Parathyroid adenoma (tissue), 2 donors: ENCODE measurements at regions not wholly inside any gene's neighbourhood (a gene's known extent, or its start where the extent isn't known, plus 50 kb on each side); places are given as distances from the start of the nearest gene placed in this dataset.

Experiments used
- H2AFZ ChIP-seq: fragments of 300-600 bp; sonication (generic); one replicate; pipeline ENCODE4 v1.7.0; 2017; ENCODE audit warnings: antibody characterized with exemption, mild to moderate bottlenecking
- H3K27ac ChIP-seq: fragments of 300-600 bp; sonication (generic); one replicate; pipeline ENCODE4 v1.7.0; 2017
- H3K27me3 ChIP-seq: fragments of 300-600 bp; sonication (generic); one replicate; pipeline ENCODE4 v1.7.0; 2017; ENCODE audit warnings: low read length; ENCODE audit not compliant: control insufficient read depth, insufficient read depth
- H3K36me3 ChIP-seq: fragments of 300-600 bp; sonication (generic); one replicate; pipeline ENCODE4 v1.7.0; 2017; ENCODE audit warnings: low read length; ENCODE audit not compliant: control insufficient read depth, insufficient read depth
- H3K4me1 ChIP-seq: fragments of 300-600 bp; sonication (generic); one replicate; pipeline ENCODE4 v1.7.0; 2017; ENCODE audit warnings: control low read depth
- H3K4me2 ChIP-seq: fragments of 300-600 bp; sonication (generic); one replicate; pipeline ENCODE4 v1.7.0; 2017; ENCODE audit warnings: low read length
- H3K4me3 ChIP-seq: fragments of 300-600 bp; sonication (generic); one replicate; pipeline ENCODE4 v1.7.0; 2017; ENCODE audit warnings: low read depth, low read length
- H3K79me2 ChIP-seq: fragments of 300-600 bp; sonication (generic); one replicate; pipeline ENCODE4 v1.7.0; 2017; ENCODE audit warnings: control low read depth
- H3K9ac ChIP-seq: fragments of 300-600 bp; sonication (generic); one replicate; pipeline ENCODE4 v1.7.0; 2017; ENCODE audit warnings: mild to moderate bottlenecking
- H3K9me3 ChIP-seq: fragments of 300-600 bp; sonication (generic); one replicate; pipeline ENCODE4 v1.7.0; 2017; ENCODE audit warnings: low read length; ENCODE audit not compliant: control insufficient read depth
- CTCF ChIP-seq: fragments of 300-600 bp; sonication (generic); IDR thresholded peaks from one replicate; pipeline ENCODE4 v1.7.0; 2017; ENCODE audit warnings: antibody characterized with exemption, mild to moderate bottlenecking
- donor health status: primary hyperparathyroidism.

- no peaks in the 10 kb centered on the region for H3K9me3 ChIP-seq
- H3K4me1 ChIP-seq: no peaks in the 10 kb centered on the region
- no peak for TF ChIP-seq CTCF
- no peak overlapping the region for H3K4me3 ChIP-seq
- no peaks in the 10 kb centered on the region for H3K36me3 ChIP-seq
- no peak overlapping the region for H3K27ac ChIP-seq
- no peak overlapping the region for H2AFZ ChIP-seq
- no peak overlapping the region for H3K4me2 ChIP-seq
- H3K79me2 ChIP-seq: no peaks in the 10 kb centered on the region
- no peak overlapping the region for H3K9ac ChIP-seq
- no peaks in the 10 kb centered on the region for H3K27me3 ChIP-seq
These were observed 82.2 kb upstream of the CDH4 start for GRCh38 chr20:61169874-61170273.

- no peak overlapping the region for H2AFZ ChIP-seq
- H3K4me2 ChIP-seq: no peak overlapping the region
- H3K4me3 ChIP-seq: no peak overlapping the region
- H3K4me1 ChIP-seq: no peaks in the 10 kb centered on the region
- H3K27ac ChIP-seq: no peak overlapping the region
- H3K79me2 ChIP-seq: no peaks in the 10 kb centered on the region
- no peak overlapping the region for H3K9ac ChIP-seq
- no peak for TF ChIP-seq CTCF
- H3K36me3 ChIP-seq: no peaks in the 10 kb centered on the region
- H3K27me3 ChIP-seq: no peaks in the 10 kb centered on the region
- H3K9me3 ChIP-seq: no peaks in the 10 kb centered on the region
These were observed 81.4 kb upstream of the CDH4 start for GRCh38 chr20:61170496-61171320.

- Histone ChIP-seq H3K4me1 (no peaks in the 10 kb centered on the region), H3K9ac (no peak overlapping the region), H3K4me3 (no peak overlapping the region), H3K4me2 (no peak overlapping the region), H3K79me2 (no peaks in the 10 kb centered on the region), H3K36me3 (no peaks in the 10 kb centered on the region), H3K27me3 (no peaks in the 10 kb centered on the region), H3K27ac (no peak overlapping the region), H3K9me3 (no peaks in the 10 kb centered on the region), H2AFZ (no peak overlapping the region)
- no peak for TF ChIP-seq CTCF
These were observed 78.8 kb upstream of the CDH4 start for GRCh38 chr20:61173267-61173666.

- Histone ChIP-seq H3K27me3 (no peaks in the 10 kb centered on the region), H3K9ac (no peak overlapping the region), H3K9me3 (no peaks in the 10 kb centered on the region), H3K4me2 (no peak overlapping the region), H3K36me3 (no peaks in the 10 kb centered on the region), H3K27ac (no peak overlapping the region), H3K4me1 (no peaks in the 10 kb centered on the region), H3K79me2 (no peaks in the 10 kb centered on the region), H2AFZ (no peak overlapping the region), H3K4me3 (no peak overlapping the region)
- no peak for TF ChIP-seq CTCF
These were observed 77.9 kb upstream of the CDH4 start for GRCh38 chr20:61173961-61174725.
